Activated CD8-positive, alpha-beta memory T cell treated with anti-CD3 and anti-CD28 coated beads, Interleukin-2, amount 50 U/mL, for 1 hour (primary cell): ENCODE measurements at regions not wholly inside any gene's neighbourhood (a gene's known extent, or its start where the extent isn't known, plus 50 kb on each side); places are given as distances from the start of the nearest gene placed in this dataset.

Experiments
- DNase-seq: peaks from one replicate; pipeline ENCODE4 v3.0.0-alpha.2; 2020; ENCODE audit errors: extremely low read depth

DNA sequence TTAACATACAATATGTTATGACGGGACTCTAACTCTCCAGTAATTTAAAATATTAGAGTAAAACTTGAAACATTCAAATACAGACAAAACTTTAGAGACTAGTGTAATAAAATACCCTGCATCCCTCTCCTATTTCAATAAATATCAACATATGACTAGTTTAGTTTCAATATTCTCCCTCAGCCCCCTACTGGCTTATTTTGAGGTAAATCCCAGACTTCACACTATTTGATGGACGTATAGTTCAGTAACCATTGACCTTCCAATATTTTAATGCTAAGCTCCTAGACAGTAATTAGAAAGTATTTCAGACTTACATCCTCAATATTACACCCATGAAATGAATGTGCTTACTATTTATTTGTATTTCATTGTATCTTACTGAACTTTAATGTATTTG lies 180.7 kb upstream of the STARD13 start:
- DNase-seq = no peak

DNA sequence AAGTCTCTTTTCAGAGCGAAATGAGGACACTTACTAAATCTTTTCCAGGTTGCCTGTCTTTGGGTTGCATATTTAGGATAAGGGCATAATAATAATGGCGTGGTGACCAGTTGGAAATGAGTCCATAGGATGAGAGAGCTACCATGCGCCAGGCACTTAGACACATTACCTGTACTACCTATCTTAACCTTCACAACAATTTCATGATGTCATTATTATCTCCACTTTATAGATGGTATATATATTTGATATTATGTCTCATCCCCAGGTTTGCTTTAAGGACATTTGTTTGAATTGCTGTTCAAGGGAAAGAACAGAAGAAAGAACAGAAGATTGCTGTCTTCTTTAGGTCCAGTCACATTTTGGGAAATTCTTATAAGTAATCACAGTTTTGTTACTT lies 182.0 kb upstream of the STARD13 start:
- no peak for DNase-seq

DNA sequence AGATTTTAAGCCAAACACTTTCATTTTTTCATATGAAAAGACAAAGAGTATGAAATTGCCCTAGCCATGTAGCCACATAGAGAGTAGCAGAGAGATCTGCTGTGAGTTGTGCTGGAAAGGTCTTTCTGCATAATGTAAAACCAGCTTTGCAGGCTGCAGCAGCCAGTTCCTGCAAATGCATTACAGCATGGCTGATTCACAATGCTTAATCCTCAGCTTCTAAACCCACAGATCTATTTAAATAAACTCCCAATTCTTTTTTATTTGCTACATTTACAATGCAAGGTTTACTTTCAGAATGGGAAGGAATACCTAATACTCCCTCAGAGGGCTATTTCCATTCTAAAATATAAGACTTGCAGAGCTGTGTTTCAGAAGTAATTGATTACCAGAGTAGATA lies 185.6 kb upstream of the STARD13 start:
- DNase-seq = no peak

DNA sequence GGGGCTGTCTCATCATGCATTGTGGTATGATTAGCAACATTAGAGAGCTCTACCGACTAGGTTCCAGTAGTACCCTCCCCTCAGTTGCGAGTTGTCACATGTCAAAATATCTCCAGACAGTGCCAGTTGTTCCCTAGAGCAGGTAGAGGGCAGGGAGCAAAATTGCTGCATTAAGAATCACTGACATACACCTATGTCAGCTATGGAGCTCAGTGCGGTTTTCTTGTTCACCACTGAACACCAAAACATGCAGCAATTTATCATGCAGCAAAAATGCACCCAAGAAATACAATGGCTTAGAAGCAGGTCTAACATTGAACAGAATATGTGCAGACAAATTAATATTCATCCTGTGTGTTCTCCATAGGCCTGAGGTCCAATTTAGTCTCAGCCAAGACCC lies 186.9 kb upstream of the STARD13 start:
- DNase-seq = no peak

DNA sequence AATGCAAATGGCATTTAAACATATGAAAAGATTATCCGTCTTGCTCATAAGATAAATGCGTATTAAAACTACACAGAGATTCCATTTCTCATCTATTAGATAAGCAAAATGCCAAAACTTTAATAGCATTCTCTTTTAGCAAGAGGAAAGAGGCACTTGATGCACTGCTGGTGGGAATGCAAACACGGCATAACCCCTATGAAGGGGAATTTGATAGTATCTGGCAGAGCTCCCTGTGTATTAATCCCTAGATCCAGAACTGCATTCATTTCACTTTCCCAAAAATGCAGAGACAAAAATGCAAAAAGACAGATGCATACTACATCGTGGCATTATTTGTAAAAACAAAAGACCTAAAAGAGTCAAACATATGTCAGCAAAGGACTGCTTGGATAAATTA lies 193.6 kb upstream of the STARD13 start:
- DNase-seq = no peak

DNA sequence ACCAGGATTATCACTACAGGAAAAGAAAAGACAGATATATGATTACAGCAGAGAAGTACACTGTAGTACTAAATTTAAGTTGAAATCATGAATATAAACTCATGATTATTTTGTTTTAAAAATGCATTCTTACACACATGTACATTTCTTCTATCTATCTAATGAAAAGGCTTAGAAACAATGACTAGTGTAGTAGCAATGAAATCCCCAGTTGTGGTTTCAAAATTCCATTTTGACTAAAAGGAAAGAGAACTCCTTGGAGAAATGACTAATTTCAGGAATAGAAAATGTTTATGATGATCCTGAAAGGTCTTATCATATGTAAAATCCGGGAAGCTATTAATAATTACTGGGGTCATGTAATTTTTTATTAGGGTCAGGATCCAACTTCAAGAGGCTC lies 195.0 kb upstream of the STARD13 start:
- no peak for DNase-seq

DNA sequence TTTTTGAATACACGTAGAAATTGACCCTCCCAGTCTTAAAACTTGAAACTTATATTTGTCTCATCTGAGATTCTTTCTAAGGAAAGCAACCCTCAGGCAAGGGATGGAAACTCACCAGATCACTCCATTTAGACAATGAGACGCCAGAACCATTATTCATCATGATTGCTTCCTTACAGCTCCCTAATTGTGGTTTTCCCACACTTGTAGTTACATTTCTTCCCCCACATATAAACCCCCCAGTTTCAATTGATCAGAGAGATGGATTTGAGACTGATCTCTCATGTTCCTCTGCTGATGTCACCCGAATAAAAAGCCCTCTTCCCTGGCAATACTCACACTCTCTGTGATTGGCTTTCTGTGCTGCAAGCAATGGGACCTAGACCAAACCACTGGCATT lies 197.9 kb upstream of the STARD13 start:
- no peak for DNase-seq

DNA sequence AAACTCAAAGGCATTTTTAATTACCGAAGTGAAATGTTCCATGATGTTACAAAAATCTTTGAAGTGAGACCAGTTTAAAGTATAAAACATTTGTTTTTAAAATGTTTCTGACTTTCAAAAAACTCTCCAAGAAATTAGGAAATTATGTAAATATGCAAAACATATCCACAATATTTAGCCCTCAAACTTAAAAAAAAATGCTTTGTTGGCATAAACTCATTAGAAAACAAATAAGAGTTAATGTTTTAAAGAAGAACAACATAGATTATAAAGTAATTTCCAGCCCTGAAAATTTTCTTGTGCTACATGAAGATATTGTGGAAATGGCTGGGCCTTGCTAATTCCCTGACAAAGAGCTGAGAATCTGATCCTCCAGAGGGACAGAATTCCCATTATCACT lies 199.7 kb upstream of the STARD13 start:
- DNase-seq = no peak

DNA sequence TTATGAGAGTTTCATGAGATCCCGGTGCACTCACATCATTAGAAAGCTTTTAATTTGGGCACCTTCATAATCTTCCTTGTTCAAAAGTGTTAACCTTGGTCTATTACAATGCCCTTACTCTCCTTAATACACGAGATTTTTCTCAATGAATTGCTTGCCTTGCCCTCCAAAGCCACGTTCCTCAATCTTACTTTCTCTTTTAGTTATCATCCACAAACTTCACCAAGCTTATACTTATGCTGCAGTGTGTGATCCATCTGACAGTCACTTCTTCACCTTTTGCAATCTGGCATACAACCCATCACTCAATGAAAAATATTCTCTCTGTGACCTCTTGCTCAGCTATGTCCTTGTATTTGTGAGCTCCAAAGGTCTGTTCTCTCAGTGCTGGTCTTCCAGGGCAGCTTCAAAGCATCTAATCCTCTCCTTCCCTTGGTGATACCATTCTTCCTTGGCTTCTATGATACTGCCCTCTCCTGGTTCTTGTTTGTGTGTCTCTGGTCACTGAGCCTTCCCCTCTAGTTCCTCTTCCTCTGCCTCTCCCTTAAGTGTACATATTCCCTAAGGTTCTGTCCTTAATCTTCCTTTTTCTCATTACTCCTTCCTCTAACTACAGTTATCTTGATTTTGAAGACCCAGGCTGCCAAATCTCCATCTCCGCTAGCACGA lies 202.2 kb upstream of the STARD13 start:
- DNase-seq = no peak

DNA sequence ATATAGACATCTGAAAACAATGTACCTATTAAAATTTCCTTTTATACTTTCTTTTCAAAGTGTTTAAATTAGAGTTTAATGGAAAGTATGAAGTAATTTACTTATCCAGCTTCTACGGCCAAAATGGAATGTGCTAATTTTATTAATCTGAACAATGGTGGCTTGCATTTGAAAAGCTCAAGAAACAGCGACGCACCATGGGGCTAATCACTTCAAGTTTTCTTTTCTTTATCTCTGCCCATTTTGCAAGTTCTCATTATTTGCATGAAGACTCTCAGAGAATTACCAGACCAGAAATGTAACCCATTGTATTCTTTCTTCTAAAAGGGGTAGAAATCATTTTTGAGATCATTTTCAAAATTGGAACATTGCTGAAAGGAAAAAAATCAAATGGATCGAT lies 204.0 kb upstream of the STARD13 start:
- no peak for DNase-seq

DNA sequence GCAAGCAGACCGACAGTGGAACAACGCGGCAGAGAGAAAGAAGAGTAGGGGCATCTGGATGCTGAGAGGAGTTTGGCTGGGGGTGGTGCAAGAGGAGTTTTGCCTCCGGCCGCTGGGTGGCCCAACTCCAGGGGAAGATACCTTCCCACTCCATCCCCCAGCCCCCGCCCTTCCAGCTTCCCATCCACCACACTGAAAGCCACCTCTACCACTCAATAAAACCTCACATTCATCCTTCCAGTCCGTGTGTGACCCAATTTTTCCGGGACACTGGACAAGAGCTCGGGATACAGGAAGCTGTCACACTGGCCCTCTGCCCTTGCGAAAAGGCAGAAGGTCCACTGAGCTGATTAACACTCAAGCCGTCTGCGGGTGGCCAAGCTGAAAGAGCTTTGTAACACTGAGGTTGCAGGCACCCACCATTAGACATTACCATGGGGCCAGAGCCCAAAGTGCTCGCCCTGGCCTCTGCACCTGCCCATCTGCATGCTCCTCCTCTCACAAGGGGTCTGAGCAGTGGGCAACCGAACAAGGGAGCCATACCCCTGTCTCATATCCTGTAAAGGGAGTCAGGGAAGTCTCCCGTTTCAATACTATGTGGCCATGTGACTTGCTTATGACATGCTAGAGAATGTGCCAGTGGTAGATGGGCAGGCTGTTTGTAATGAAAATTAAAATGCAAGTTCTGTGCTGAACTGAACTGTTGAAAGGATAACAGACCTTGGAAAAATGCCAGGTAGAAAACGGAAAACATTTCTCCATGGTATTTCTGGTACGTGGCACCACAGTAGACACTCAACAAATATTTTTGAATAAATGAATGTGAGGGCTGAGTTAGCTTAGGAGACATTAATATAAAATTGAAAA lies 205.1 kb upstream of the STARD13 start:
- no peak for DNase-seq

DNA sequence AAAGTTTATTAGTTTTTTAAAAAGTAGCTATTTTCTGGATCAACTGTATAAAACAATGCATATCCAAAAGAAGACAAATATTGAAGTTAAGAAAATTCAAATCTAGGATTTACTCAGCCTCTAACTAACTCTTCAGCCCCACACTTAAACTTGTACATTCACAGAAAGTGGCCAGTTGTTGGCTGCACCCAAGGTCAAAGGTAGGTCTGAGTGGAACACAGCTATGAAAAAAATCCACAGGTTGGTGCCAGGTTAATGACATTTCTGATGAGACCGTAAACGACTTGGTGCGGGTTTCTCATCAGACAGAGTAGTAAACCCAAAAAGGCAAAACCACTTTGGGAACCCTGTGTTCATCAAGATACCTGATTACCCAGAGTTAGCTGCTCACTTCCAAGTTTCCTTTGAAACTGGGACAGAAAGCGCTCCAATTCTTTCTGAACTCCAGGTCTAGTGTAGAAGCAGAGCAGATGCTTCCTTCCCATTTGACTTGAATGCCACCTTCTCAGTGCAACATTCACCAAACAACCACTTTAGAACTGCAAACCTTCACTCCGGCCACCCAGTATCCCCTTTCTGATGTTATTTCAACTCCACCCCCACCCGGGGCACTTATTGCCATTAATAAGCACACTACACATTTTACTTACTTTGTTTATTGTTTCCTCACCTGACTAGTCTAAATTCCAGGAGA lies 208.3 kb upstream of the STARD13 start:
- no peak for DNase-seq

DNA sequence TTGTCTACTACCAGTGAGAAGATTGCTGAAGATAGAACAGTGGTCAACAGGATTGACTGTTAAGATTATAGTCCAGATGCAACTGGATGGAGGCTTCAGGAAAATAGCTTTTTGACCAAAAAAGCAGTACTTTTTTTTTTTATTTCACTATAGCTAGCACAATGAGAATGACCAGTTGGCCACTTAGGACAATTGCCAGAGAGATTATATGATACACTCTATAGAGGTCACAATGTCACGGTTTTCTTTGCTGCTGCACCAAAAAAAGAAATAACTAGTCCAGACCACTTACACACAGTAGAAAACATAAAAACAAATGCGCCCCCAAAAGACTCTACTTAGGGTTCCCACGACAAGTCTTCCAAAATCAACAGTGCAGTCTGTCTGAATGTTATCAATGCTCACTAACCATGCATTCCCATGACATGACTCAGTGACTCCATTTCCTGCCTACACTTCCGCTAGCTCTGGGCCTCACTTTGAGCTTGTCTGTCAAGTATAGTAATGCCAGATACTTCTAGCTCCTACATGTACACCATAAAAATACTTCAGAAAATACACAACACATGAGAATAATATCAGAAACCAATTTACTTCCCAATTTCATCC lies 209.1 kb upstream of the STARD13 start:
- no peak for DNase-seq

DNA sequence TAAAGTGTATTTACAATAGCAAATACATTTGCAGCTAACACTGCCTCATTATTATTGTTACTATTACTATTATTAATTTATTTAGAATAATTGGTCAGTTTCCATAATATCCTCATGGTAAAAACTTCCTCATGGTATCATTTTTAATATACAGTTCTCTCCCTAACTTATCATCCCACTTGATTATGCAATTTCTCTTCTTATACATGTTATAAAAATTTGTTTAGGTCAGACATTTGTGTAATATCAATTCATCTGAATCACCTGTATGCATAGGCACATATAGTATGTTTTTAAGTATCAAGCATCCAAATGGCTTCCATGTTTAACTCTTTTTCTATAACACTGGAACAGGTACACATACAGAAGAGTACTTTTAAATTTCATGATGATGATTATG lies 210.8 kb upstream of the STARD13 start:
- no peak for DNase-seq

DNA sequence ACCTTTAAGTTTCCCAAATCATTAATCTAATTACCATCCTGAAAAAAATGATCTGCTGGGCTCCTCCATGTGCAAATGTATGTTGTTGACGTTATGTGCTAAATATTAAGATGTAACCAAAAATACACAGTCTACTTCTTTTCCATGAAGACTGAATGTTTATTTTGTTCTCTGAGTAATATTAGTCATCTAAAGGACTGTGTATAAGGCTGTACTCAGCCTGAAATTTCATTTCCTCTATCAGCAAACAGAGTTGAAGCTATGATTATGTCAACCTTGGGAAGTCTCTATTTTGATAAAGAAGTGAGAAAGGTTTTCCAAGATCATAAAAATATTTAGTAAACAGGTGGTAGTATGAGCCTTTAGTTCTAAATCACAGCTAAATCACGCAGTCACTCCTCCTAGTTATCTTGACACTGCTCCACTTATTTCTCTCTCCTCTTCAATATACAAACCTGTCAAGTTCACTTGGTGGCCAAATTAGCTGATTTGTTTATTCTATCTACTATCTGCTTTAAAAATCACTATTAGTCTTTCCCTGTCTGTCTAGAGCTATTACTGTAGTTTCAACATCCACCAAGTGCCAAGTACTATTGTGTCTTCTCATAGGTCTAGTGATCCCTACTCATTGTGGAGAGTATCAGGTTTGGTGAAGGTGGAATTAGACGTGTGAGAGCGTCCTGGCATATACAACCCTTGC lies 211.7 kb upstream of the STARD13 start:
- no peak for DNase-seq

DNA sequence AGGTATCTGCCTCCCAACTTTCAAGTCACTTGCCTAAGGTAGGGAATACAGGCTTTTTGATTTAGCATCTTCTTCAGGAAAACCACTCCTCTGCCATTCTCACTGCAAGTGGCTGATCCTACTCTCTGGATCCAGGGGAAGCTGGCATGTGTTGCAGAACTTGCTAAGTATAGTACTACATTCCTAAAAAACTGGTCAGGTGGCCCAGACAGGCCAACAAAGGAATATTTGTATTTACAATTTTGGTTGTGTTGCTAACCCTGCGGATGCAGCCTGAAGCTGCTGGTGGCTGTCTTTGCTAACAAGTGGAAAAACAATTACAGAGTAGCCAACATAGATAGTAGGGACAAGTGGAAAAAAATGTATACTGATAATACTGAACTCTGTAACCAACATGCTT lies 222.5 kb upstream of the STARD13 start:
- DNase-seq = no peak

DNA sequence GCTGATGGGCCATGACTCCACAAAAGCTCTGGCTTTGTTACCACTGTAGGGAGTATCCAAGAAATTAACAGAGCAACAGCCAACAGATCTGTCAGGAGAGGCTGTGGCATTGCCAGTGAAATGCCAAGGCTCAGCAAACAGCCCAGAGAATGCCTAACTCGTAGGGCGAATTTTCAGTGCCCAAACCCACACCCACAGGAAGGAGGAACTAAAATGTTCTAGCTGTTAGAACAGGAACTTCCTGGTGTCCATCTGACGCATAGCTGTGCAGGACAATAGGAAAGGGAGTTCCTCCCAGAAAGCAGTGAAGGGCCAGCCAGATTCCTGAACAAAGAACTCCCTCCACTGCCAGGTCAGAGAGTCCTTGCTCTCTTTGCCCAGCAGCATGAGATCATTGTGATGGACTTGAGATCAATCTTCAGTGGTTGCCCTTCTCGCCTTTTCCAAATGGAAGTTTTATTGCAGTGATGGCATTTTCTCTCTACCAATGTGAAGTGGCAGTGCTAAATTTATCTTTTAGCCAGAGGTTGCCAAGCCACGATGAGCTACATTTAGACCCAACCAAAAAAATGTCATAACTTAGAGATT lies 224.2 kb upstream of the STARD13 start:
- no peak for DNase-seq

DNA sequence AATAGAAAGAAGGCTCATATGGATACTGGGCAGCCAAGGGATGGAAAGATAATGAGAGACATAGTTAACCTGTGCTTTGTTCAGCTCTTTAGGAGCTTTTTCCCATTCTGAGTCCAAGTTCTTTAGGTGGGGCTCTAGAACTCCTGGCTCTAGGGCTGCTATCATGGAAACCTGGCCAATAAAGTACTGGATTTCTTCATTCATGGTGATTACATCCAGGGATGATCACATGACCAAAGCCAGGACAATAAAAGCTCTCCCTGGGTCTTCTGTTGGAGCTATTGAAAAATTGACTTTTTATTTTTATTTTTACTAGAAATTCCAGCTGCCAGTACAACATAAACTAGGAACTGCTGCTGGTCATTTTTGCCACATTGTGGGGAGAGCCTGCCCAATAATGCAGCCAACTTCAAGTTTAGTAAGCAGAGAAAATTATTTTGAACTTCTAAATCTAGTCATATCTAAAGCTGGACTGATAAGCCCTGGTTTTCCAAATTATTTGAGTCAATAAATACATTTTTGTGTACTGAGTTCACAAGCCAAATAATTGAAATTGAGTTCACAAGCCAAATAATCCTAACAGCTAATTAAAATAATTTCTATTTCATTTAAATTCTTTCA lies 224.9 kb upstream of the STARD13 start:
- no peak for DNase-seq

DNA sequence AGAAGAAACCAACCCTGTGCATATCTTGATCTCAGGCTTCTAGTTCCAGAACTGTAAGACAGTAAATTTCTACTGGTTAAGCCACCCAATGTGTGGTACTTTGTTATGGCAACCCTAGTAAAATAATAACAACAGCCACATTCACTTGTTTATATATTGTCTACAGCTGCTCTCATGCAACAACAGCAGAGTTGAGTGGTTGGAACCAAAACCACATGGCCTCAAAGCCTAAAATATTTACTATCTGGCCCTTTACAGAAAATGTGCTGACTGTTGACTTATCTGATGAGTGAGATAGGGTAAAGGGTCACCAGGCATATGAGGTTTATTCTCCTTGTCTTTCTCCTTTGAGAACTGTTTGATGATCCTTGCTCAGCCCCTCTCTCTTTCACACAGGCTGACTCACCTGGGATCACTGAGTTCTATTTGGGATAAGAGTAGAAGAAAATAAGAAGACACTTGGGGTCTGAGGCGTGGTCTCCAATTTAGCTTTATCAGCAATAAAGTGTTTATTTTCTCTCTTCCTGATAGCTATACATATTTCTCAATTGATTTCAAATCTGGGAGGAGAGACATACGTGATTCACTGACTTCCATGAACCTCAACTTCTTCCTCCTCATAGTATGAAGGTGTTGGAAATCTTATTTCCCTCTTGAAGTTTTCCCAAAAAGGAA lies 227.5 kb upstream of the STARD13 start:
- no peak for DNase-seq

DNA sequence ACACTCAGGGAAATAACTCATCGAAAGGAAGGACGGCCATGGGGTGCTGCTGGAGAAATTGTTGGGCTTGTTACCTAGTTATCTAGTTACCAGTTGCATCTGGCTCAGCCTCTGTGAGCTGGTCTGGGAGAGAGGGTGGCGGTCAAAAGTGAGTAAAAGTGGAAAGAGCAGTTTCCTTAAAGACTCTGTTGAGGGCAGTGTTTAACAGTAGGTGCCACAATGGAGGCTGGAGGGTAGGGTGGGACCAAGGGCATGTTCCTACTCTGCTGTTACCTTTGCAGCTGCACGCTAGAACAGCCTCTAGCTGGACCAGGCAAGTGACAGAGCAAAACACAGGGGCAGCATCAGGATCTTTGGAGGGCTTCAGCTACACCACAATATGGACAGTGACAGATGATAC lies 228.8 kb upstream of the STARD13 start:
- no peak for DNase-seq
